PC-9 (cell line): ENCODE measurements at regions not wholly inside any gene's neighbourhood (a gene's known extent, or its start where the extent isn't known, plus 50 kb on each side); places are given as distances from the start of the nearest gene placed in this dataset.
"Not testable (repeated sequence)": the region's sequence is repeated elsewhere in the genome, so short reads cannot be mapped to it uniquely, and the experiment has no call there.

Experiments used
- BruUV-seq: library from RNA; stranded (reverse); fragments of 400-500 nt; replicated peaks from 2 replicates; lab custom pipeline; 2021; lab: Mats Ljungman, UMichigan
- CTCF ChIA-PET: fragments of 300-600 bp; sonication (Branson Sonifier 250); formaldehyde crosslinking; loops from one replicate; lab custom pipeline; 2022; ENCODE audit warnings: antibody characterized with exemption; lab: Charles Lee
- POLR2A ChIA-PET: fragments of 300-600 bp; sonication (Branson Sonifier 250); formaldehyde crosslinking; loops from one replicate; lab custom pipeline; 2022; ENCODE audit warnings: antibody characterized with exemption; ENCODE audit not compliant: unreplicated experiment; lab: Charles Lee
- DNase-seq, 2 experiments: peaks; one replicate each; pipeline versions ENCODE4 v3.0.0 to v3.0.0-alpha.2; 2015 to 2022; ENCODE audit warnings: mixed read lengths in 1 of 2
- H2AFZ ChIP-seq: fragments of 200-600 bp; sonication (generic); 2 replicates; pipeline ENCODE4 v1.8.1; 2017; ENCODE audit warnings: antibody characterized with exemption
- H3F3A ChIP-seq: fragments of 200-600 bp; sonication (generic); 2 replicates; pipeline ENCODE4 v1.8.1; 2017; ENCODE audit warnings: antibody characterized with exemption, mild to moderate bottlenecking, low read depth; ENCODE audit not compliant: insufficient read depth
- H3K27ac ChIP-seq: fragments of 200-600 bp; sonication (generic); 2 replicates; pipeline ENCODE4 v1.6.1; 2016; ENCODE audit warnings: mixed run types
- H3K27me3 ChIP-seq: fragments of 200-600 bp; sonication (generic); 2 replicates; pipeline ENCODE4 v1.6.1; 2016; ENCODE audit warnings: low read depth, mixed run types; ENCODE audit not compliant: insufficient read depth
- H3K36me3 ChIP-seq: fragments of 200-600 bp; sonication (generic); 2 replicates; pipeline ENCODE4 v1.6.1; 2016; ENCODE audit warnings: low read depth, mixed run types
- H3K4me1 ChIP-seq: fragments of 200-600 bp; sonication (generic); replicated peaks from 2 replicates; pipeline ENCODE4 v1.6.1; 2016; ENCODE audit warnings: mixed run types; ENCODE audit not compliant: insufficient read depth
- H3K4me2 ChIP-seq: fragments of 200-600 bp; sonication (generic); 2 replicates; pipeline ENCODE4 v1.6.1; 2017; ENCODE audit warnings: mixed run types
- H3K4me3 ChIP-seq: fragments of 200-600 bp; sonication (generic); 2 replicates; pipeline ENCODE4 v1.6.1; 2016; ENCODE audit warnings: mixed run types
- H3K79me2 ChIP-seq: fragments of 200-600 bp; sonication (generic); 2 replicates; pipeline ENCODE4 v1.6.1; 2017; ENCODE audit warnings: low read depth, mixed run types
- H3K9me2 ChIP-seq: fragments of 200-600 bp; sonication (generic); 2 replicates; pipeline ENCODE4 v1.8.1; 2017; ENCODE audit warnings: mild to moderate bottlenecking; ENCODE audit not compliant: insufficient read depth
- H3K9me3 ChIP-seq: fragments of 200-600 bp; sonication (generic); 2 replicates; pipeline ENCODE4 v1.8.1; 2016; ENCODE audit warnings: low read depth; ENCODE audit not compliant: insufficient read depth
- H4K20me1 ChIP-seq: fragments of 200-600 bp; sonication (generic); 2 replicates; pipeline ENCODE4 v1.8.1; 2017; ENCODE audit not compliant: insufficient read depth
- CTCF ChIP-seq: fragments of 200-600 bp; sonication (generic); conservative IDR thresholded peaks from 2 replicates; pipeline ENCODE4 v1.6.1; 2017; ENCODE audit warnings: mixed run types, antibody characterized with exemption, mild to moderate bottlenecking, moderate library complexity
- EZH2 ChIP-seq: fragments of 200-600 bp; sonication (generic); IDR thresholded peaks from 2 replicates; pipeline ENCODE4 v1.8.0; 2017; ENCODE audit warnings: antibody characterized with exemption, low read depth
- intact Hi-C: fragments of 100-400 bp; cut with micrococcal nuclease; formaldehyde crosslinking; loops from one replicate; pipeline ENCODE4 v1.10.0; 2022; ENCODE audit not compliant: unreplicated experiment

GRCh38 chr12:87200289-87200979 lies 828.8 kb downstream of the C12orf50 start:
- no peak for DNase-seq
- BruUV-seq = no TSS peak
- no peaks in the 10 kb centered on the region for H3K9me3 ChIP-seq
- no peaks in the 10 kb centered on the region for H3F3A ChIP-seq
- H3K79me2 ChIP-seq = no peaks in the 10 kb centered on the region
- no peak overlapping the region for H3K4me3 ChIP-seq
- H2AFZ ChIP-seq = no peak overlapping the region
- CTCF ChIA-PET = no interaction called here
- H3K27me3 ChIP-seq = no peaks in the 10 kb centered on the region
- no peaks in the 10 kb centered on the region for H3K9me2 ChIP-seq
- TF ChIP-seq CTCF = no peak
- no peak for TF ChIP-seq EZH2
- H3K4me2 ChIP-seq = no peak overlapping the region
- no peaks in the 10 kb centered on the region for H3K36me3 ChIP-seq
- H4K20me1 ChIP-seq = no peaks in the 10 kb centered on the region
- no peak overlapping the region for H3K27ac ChIP-seq
- intact Hi-C loops = no loop called here
- H3K4me1 ChIP-seq = no peaks in the 10 kb centered on the region
- POLR2A ChIA-PET = no interaction called here

GRCh38 chr12:87198181-87198580 lies 831.0 kb downstream of the C12orf50 start:
- Histone ChIP-seq H3K9me3 (no peaks in the 10 kb centered on the region), H3K36me3 (no peaks in the 10 kb centered on the region), H4K20me1 (no peaks in the 10 kb centered on the region), H3K27ac (no peak overlapping the region), H3K79me2 (no peaks in the 10 kb centered on the region), H3K27me3 (no peaks in the 10 kb centered on the region), H3K9me2 (no peaks in the 10 kb centered on the region), H2AFZ (no peak overlapping the region), H3K4me3 (no peak overlapping the region), H3K4me1 (no peaks in the 10 kb centered on the region), H3F3A (no peaks in the 10 kb centered on the region), H3K4me2 (no peak overlapping the region)
- no peak for TF ChIP-seq CTCF
- TF ChIP-seq EZH2 = no peak
- DNase-seq = no peak
- no TSS peak for BruUV-seq
- intact Hi-C loops = no loop called here
- ChIA-PET POLR2A (no interaction called here), CTCF (no interaction called here)

GRCh38 chr12:87196321-87196720 lies 832.9 kb downstream of the C12orf50 start:
- DNase-seq = no peak
- no peaks in the 10 kb centered on the region for H3K36me3 ChIP-seq
- H3K4me1 ChIP-seq = no peaks in the 10 kb centered on the region
- no TSS peak for BruUV-seq
- no peaks in the 10 kb centered on the region for H3K79me2 ChIP-seq
- no peaks in the 10 kb centered on the region for H3K27me3 ChIP-seq
- no peak overlapping the region for H3K27ac ChIP-seq
- H4K20me1 ChIP-seq = no peaks in the 10 kb centered on the region
- H3K4me3 ChIP-seq = no peak overlapping the region
- no peak overlapping the region for H3K4me2 ChIP-seq
- H3F3A ChIP-seq = no peaks in the 10 kb centered on the region
- ChIA-PET CTCF (no interaction called here), POLR2A (no interaction called here)
- TF ChIP-seq EZH2 (no peak), CTCF (no peak)
- H2AFZ ChIP-seq = 0 out of 2 replicates have a peak overlapping the region, but pooled peaks have one; percentile 15
- H3K9me2 ChIP-seq = no peaks in the 10 kb centered on the region
- H3K9me3 ChIP-seq = no peaks in the 10 kb centered on the region
- intact Hi-C loops = no loop called here

GRCh38 chr12:87194389-87194788 lies 834.8 kb downstream of the C12orf50 start:
- H3K79me2 ChIP-seq, H3K36me3 ChIP-seq, BruUV-seq, H3K9me2 ChIP-seq, H2AFZ ChIP-seq, POLR2A ChIA-PET, H3K4me2 ChIP-seq, H3K27me3 ChIP-seq, H3K4me3 ChIP-seq, H3K4me1 ChIP-seq, intact Hi-C loops, CTCF ChIA-PET, H3K9me3 ChIP-seq, DNase-seq, H3K27ac ChIP-seq, H3F3A ChIP-seq, H4K20me1 ChIP-seq: not testable (repeated sequence)
